ENCODE measurements at regions not wholly inside any gene's neighbourhood (a gene's known extent, or its start where the extent isn't known, plus 50 kb on each side); places are given as distances from the start of the nearest gene placed in this dataset.
A peak's percentile ranks its signal among the peaks of the same experiment; 100 is the strongest.

DNA sequence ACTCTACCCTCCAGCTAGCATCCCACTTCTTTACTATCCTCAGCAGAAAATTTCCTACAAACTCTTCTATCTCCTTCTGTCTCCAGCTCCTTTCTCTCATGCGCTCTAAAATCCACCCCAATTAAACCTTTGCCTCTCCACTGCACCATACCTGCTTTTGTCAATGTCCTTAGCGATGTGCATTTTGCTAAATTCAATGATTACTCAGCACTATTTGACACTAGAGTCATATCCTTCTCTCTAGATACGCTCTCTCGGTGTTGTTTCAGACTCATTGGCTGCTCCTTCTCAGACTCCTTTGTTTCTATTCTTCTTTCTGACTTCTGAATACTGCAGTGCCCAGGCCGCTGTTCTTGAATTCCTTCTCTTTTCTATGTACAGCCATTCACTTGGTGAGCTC, 144.2 kb downstream of the HLX start:
- Mint-ChIP-seq H3K4me1 (peaks cover 17 to 33% of the 10 kb centered on the region in 2 donors), H3K4me3 (no peak overlapping the region), H3K36me3 (peaks cover 3 to 6% of the 10 kb centered on the region in 2 donors), H3K9me3 (peaks cover 7 to 12% of the 10 kb centered on the region in 2 donors), H3K27me3 (no peaks in the 10 kb centered on the region), H3K27ac (no peak overlapping the region)
- no peak for DNase-seq
- ATAC-seq (replicated peaks) = no peak

DNA sequence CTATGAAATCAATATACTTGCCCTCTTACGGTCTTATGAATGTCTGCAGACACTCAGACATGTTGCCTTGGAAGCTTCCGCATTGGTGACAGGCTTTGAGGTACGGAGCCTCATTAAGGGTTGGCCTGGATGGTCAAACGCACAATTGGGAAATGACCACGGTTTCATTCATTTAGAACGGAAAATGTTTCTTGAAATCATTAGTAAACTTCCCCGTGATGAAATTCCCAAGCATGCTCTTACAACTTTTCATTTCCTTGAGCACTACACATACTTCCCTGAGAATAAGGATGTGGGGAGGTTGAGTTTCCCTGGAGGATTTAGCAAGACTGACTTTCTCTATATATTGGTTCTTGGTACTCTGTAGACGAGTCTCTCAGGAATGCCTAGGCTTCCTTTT, 146.3 kb downstream of the HLX start:
- H3K4me1 Mint-ChIP-seq = peaks cover 19 to 40% of the 10 kb centered on the region in 2 donors
- H3K9me3 Mint-ChIP-seq = peaks cover 7 to 12% of the 10 kb centered on the region in 2 donors
- ATAC-seq (replicated peaks) (no peak), DNase-seq (no peak)
- H3K4me3 Mint-ChIP-seq = peak overlapping the region in 1 of 2 donors; percentile 5
- H3K27ac Mint-ChIP-seq = peak overlapping the region; percentile 80
- H3K27me3 Mint-ChIP-seq = no peaks in the 10 kb centered on the region
- peaks cover 3 to 6% of the 10 kb centered on the region in 2 donors for H3K36me3 Mint-ChIP-seq

DNA sequence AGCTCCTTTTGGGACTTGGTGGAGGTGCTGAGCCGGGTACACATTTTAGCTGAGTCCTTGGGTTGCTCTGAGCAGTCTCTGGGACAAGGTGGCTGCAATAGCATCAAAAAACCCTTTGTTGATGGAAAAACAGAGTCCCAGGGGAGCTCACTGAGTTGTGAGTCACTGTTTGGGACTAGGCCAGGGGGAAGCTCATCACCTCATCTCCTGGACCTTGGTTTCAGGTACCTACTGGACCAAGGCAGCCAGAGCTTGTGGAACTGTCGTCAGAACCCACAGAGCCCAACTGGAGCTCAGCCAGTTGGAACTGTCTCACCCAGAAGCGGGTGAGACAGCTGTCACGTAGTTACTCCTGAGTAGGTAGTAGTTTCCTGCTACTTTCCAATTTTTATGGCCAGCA, 146.7 kb downstream of the HLX start:
- ATAC-seq (replicated peaks) (peak; percentile 95 to 96), DNase-seq (peak; percentile 70)
- H3K4me3 Mint-ChIP-seq = peak overlapping the region; percentile 5 to 40
- peak overlapping the region; percentile 80 for H3K27ac Mint-ChIP-seq
- peaks cover 3 to 6% of the 10 kb centered on the region in 2 donors for H3K36me3 Mint-ChIP-seq
- H3K4me1 Mint-ChIP-seq = peaks cover 19 to 40% of the 10 kb centered on the region in 2 donors
- no peaks in the 10 kb centered on the region for H3K27me3 Mint-ChIP-seq
- H3K9me3 Mint-ChIP-seq = peaks cover 7 to 12% of the 10 kb centered on the region in 2 donors

- H3K36me3 Mint-ChIP-seq = peaks cover 3 to 6% of the 10 kb centered on the region in 2 donors
Observed at GRCh38 chr1:221029981-221030649, 150.9 kb downstream of the HLX start.

GRCh38 chr1:221030990-221031389, 151.7 kb downstream of the HLX start:
- DNase-seq (no peak), ATAC-seq (replicated peaks) (no peak)
- Mint-ChIP-seq H3K27me3 (no peaks in the 10 kb centered on the region), H3K9me3 (peaks cover 7 to 12% of the 10 kb centered on the region in 2 donors), H3K4me1 (peaks cover 20 to 45% of the 10 kb centered on the region in 2 donors), H3K4me3 (no peak overlapping the region), H3K27ac (no peak overlapping the region), H3K36me3 (peaks cover 3 to 6% of the 10 kb centered on the region in 2 donors)

More at GRCh38 chr1:221029981-221030649, 150.9 kb downstream of the HLX start:
- Mint-ChIP-seq H3K27me3 (no peaks in the 10 kb centered on the region), H3K4me3 (no peak overlapping the region), H3K27ac (no peak overlapping the region), H3K9me3 (peaks cover 7 to 12% of the 10 kb centered on the region in 2 donors), H3K4me1 (peaks cover 21 to 49% of the 10 kb centered on the region in 2 donors)
- no peak for ATAC-seq (replicated peaks)
- DNase-seq = no peak

DNA sequence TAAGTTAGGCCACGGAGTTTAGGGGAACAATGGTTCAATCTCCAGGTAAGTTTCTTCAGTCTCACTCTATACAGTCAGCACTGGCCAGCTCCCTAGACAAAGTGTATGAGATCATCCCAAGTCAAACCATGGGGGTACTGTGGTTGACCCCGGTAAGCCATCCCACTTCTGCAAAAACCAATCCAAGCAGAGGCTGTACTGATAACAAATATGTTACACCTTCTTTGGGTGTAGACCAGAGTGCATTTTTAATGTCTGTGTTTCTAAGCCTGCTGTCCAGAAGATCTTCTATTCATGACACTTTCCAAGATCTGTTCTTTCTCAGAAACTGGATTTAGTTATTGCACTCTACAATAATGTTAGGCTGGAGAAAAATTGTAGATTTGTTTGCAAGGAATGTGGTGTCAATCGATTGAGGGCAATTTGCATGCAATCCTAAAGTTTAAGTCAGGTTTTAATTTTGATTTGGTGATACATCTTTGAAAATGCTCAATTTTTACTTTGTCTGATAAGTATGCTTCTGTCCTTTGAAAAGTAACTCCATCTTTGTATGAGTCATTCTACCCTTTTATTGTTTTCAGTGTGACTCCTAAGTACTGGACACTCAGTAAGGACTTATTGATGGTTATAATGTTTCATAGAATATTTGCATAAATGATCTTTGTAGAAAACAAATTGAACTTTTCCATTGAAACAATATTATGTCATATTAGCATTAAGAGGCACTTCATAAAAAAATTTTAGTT, 152.4 kb downstream of the HLX start:
- ATAC-seq (replicated peaks) (peak; percentile 51 to 57), DNase-seq (no peak)
- peaks cover 14 to 39% of the 10 kb centered on the region in 2 donors for H3K4me1 Mint-ChIP-seq
- no peak overlapping the region for H3K27ac Mint-ChIP-seq
- H3K27me3 Mint-ChIP-seq = no peaks in the 10 kb centered on the region
- peaks cover 3 to 6% of the 10 kb centered on the region in 2 donors for H3K36me3 Mint-ChIP-seq
- H3K9me3 Mint-ChIP-seq = peaks cover 5 to 10% of the 10 kb centered on the region in 2 donors
- no peak overlapping the region for H3K4me3 Mint-ChIP-seq

DNA sequence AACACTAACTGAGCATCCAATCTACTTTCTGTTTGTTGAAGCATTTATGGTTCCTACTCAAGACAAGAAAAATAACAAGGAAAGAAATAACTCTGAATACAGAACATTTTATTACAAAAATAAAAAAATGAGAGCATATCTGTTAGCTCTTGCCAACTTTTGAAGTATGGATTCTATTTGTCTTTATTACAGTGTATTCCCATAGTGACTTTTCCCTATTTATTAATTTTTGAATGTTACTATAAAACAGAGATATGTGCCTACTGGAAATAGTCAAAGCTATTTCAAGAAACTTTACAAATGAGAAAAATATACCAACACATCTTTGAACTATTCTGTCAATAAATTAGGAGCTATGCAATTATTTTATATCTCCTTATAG, 153.0 kb downstream of the HLX start:
- peaks cover 11 to 34% of the 10 kb centered on the region in 2 donors for H3K4me1 Mint-ChIP-seq
- no peaks in the 10 kb centered on the region for H3K27me3 Mint-ChIP-seq
- H3K9me3 Mint-ChIP-seq = peaks cover 7% of the 10 kb centered on the region in 2 donors
- no peak overlapping the region for H3K27ac Mint-ChIP-seq
- peaks cover 3 to 6% of the 10 kb centered on the region in 2 donors for H3K36me3 Mint-ChIP-seq
- ATAC-seq (replicated peaks) = no peak
- no peak for DNase-seq
- no peak overlapping the region for H3K4me3 Mint-ChIP-seq

DNA sequence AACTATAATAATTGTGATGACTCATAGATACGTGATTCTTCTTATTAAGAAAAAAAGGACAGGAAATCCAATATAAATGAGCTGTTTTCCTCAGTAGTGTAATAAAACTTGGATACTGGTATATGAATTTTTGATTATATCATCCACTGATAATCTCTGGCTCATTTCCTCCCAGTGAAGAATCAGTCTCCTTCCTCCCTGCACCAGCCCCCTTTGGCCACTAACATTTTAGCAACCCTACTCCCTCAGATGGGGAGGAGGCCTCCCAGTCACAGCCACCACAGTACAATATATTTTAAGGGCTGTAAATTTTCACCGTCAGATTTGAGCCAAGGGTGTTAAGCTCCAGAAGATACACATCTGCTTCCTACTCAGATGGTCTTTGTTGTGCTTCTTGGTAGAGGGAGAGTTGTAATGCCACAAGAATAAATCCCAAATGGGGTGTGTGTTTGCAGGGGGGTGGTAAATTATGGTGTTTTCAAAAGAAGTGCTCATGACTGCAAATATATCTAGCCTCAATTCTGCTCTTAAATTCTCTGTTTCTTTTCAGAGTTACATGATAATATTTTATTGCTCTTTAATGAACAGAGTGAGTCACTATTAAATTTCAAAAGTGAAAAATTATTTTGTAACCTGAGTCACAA, 153.5 kb downstream of the HLX start:
- Mint-ChIP-seq H3K9me3 (peaks cover 6% of the 10 kb centered on the region in 2 donors), H3K36me3 (peaks cover 1 to 3% of the 10 kb centered on the region in 2 donors), H3K27ac (no peak overlapping the region), H3K4me1 (peaks cover 7 to 34% of the 10 kb centered on the region in 2 donors), H3K27me3 (no peaks in the 10 kb centered on the region), H3K4me3 (no peak overlapping the region)
- no peak for DNase-seq
- ATAC-seq (replicated peaks) = no peak

DNA sequence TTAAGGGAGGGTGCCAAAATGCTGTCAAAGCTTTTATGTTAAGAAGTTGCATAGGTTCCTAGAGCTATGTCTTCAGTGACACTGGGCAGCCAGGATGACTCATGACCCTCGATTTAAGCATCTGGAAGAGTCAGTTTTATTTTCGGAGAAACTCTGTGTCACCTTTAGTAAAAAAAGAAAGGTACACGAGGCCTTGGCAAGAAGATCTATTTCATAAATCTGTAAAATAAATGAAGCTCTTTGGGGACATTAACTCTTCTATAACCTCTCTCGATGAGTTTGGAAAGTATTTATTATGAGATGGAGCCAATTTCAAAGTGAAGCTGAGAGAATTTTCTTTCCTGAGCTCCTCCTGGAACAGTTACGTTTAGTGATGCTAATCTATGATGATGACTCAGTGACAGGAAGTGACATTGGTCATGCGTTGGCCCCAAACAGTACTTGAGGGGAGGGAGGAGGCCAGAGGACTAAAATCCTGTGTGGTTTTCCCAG, 156.5 kb downstream of the HLX start:
- H3K4me1 Mint-ChIP-seq = peaks cover 9 to 27% of the 10 kb centered on the region in 2 donors
- H3K27ac Mint-ChIP-seq = no peak overlapping the region
- no peak overlapping the region for H3K4me3 Mint-ChIP-seq
- peaks cover 7 to 9% of the 10 kb centered on the region in 2 donors for H3K9me3 Mint-ChIP-seq
- peaks cover 3 to 5% of the 10 kb centered on the region in 2 donors for H3K36me3 Mint-ChIP-seq
- H3K27me3 Mint-ChIP-seq = no peaks in the 10 kb centered on the region
- ATAC-seq (replicated peaks) (no peak), DNase-seq (no peak)

DNA sequence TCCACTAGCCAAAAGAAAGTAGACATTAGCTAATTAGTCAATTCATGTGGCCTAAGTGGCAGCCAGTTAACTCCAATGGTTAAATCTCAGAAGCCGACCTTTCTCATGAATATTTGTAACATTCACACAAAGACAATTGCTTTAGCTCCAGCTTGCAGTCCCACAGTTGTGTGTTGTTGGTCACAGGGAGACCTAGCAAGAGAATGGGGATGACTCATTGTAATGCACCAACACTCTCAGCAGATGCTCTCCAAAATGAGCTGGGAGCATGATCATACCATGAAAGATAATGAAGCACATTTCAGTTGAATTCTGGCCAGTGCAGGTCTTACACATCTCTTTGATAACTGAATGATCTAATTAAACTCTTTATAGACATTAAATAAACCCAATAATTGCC, 160.4 kb downstream of the HLX start:
- ATAC-seq (replicated peaks) (peak in 1 of 2 donors; percentile 71), DNase-seq (no peak)
- Mint-ChIP-seq H3K36me3 (peaks cover 3 to 5% of the 10 kb centered on the region in 2 donors), H3K27me3 (no peaks in the 10 kb centered on the region), H3K27ac (no peak overlapping the region), H3K4me1 (peaks cover 7 to 20% of the 10 kb centered on the region in 2 donors), H3K9me3 (peaks cover 7 to 9% of the 10 kb centered on the region in 2 donors), H3K4me3 (no peak overlapping the region)

GRCh38 chr1:221040101-221040500, 160.9 kb downstream of the HLX start:
- Mint-ChIP-seq H3K27ac (no peak overlapping the region), H3K9me3 (peaks cover 7 to 9% of the 10 kb centered on the region in 2 donors), H3K4me3 (no peak overlapping the region), H3K36me3 (peaks cover 3 to 5% of the 10 kb centered on the region in 2 donors), H3K27me3 (no peaks in the 10 kb centered on the region), H3K4me1 (peaks cover 8 to 20% of the 10 kb centered on the region in 2 donors)
- DNase-seq = no peak
- ATAC-seq (replicated peaks) = no peak

DNA sequence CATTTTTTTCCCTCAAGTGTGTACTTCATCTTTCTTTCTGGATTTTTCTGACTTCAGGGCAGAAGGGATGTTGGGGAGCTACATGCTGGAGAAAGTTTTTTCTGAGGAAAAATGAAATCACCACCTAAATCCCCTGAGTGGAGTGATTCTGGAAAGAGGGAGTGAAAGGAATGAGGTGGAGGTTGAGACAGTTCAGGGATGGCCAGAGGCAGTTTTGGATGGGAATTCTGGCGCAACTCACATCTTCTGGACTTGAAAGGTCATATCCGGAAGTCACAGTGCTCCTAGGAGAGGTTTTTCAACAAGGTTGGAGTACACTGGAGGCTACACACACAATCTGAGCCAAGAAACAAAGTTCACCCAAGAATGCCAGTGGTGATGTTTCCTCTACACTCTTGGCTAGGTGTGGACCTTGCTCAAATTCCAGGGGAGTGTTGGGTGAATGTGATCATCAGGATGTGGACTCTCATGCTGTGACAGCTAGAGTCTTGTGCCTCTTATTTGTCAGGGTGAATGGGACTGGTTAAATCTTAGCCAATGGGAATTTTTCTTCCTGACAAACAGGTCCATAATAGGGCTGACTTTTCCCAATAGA, 161.5 kb downstream of the HLX start:
- peaks cover 9 to 20% of the 10 kb centered on the region in 2 donors for H3K4me1 Mint-ChIP-seq
- no peaks in the 10 kb centered on the region for H3K27me3 Mint-ChIP-seq
- no peak overlapping the region for H3K4me3 Mint-ChIP-seq
- H3K9me3 Mint-ChIP-seq = peaks cover 7 to 9% of the 10 kb centered on the region in 2 donors
- peaks cover 3 to 5% of the 10 kb centered on the region in 2 donors for H3K36me3 Mint-ChIP-seq
- DNase-seq (no peak), ATAC-seq (replicated peaks) (no peak)
- H3K27ac Mint-ChIP-seq = no peak overlapping the region

DNA sequence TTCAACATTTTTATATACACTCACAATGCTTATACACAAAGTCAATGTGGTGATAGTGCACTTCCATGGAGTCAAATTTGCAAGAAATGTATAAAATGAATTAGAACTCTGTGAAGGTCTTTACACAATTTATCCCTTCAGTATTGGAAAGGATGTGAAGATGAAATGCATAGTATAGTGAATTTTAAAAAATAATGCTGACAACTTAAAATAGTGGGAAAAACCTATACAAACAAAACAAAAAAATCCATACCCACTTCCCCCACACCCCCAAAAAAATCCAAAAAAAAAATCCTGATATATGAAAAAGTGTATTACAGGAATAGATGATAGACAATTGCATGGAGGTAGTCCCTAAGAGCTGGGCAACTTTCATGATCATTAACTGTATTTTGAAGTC, 165.3 kb downstream of the HLX start:
- Mint-ChIP-seq H3K4me1 (peaks cover 28 to 46% of the 10 kb centered on the region in 2 donors), H3K9me3 (peaks cover 12 to 13% of the 10 kb centered on the region in 2 donors), H3K27me3 (no peaks in the 10 kb centered on the region), H3K36me3 (peaks cover 19 to 20% of the 10 kb centered on the region in 2 donors), H3K4me3 (no peak overlapping the region), H3K27ac (no peak overlapping the region)
- no peak for DNase-seq
- ATAC-seq (replicated peaks) = no peak

DNA sequence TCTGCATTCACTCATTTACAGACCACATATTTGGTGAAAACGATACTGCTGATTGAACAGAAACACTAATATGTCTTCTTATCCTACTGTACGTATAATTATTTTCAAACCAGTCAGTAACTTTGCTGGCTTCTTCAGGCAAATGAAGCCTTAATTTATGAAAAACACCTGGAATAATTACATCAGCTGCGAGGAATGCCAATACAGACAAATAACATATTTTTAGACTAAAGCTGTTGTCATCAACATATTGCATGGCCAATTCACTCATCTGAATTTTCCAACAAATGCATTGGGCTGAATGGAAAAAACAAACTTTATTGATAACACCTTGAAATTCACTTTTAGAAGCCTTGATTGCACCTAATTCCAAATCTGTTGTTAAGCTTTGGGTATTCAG, 165.9 kb downstream of the HLX start:
- H3K4me1 Mint-ChIP-seq = peaks cover 32 to 52% of the 10 kb centered on the region in 2 donors
- peaks cover 25 to 26% of the 10 kb centered on the region in 2 donors for H3K36me3 Mint-ChIP-seq
- no peak for DNase-seq
- H3K27me3 Mint-ChIP-seq = no peaks in the 10 kb centered on the region
- ATAC-seq (replicated peaks) = no peak
- no peak overlapping the region for H3K4me3 Mint-ChIP-seq
- peaks cover 18 to 19% of the 10 kb centered on the region in 2 donors for H3K9me3 Mint-ChIP-seq
- H3K27ac Mint-ChIP-seq = no peak overlapping the region

Data from stimulated activated naive B cell treated with anti-CD40 and anti-IgM and Interleukin-4, amounts not matched to agents 10 μg/mL and 1 μg/mL and 100 μg/mL, for 72 hours (primary cell).